IPS-18a (cell line): ENCODE measurements at regions not wholly inside any gene's neighbourhood (a gene's known extent, or its start where the extent isn't known, plus 50 kb on each side); places are given as distances from the start of the nearest gene placed in this dataset.

ENCODE experiments used
- H3K27ac ChIP-seq: one replicate; pipeline ENCODE4 v1.5.1; 2013; ENCODE audit warnings: low read length
- H3K27me3 ChIP-seq: one replicate; pipeline ENCODE4 v1.6.1; 2013; ENCODE audit warnings: mild to moderate bottlenecking, low read length; ENCODE audit not compliant: control insufficient read depth, insufficient read depth
- H3K36me3 ChIP-seq: one replicate; pipeline ENCODE4 v1.6.1; 2013; ENCODE audit warnings: low read depth, low read length; ENCODE audit not compliant: control insufficient read depth
- H3K4me1 ChIP-seq: one replicate; pipeline ENCODE4 v1.6.1; 2013; ENCODE audit warnings: low read depth, low read length; ENCODE audit not compliant: control insufficient read depth
- H3K4me3 ChIP-seq: one replicate; pipeline ENCODE4 v1.5.1; 2013; ENCODE audit warnings: low read length
- H3K9ac ChIP-seq: one replicate; pipeline ENCODE4 v1.6.1; 2013; ENCODE audit warnings: mild to moderate bottlenecking, low read length, moderate library complexity
- H3K9me3 ChIP-seq: one replicate; pipeline ENCODE4 v1.6.1; 2013; ENCODE audit warnings: low read depth, low read length; ENCODE audit not compliant: control insufficient read depth

DNA sequence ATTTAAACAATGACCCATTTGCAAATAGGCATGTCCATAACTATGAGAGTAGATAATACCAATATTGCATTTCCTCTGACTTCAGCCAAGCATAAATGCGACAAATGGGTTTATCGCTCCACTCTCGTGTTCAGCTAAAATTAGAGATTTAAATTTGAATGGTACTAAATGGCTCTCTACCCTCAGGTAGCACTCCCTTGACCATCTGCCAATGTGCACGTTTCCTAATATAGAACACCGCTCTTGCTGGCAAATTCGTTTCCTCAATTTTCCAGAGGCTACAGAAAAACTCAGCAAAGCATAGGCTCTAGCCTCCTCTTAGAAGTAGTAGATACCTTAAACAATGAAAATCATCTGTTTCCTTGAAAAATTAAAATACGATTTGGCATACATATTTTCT lies 251.6 kb downstream of the ADGRA3 start:
- Histone ChIP-seq H3K9me3 (no peaks in the 10 kb centered on the region), H3K27me3 (no peaks in the 10 kb centered on the region), H3K4me3 (no peak overlapping the region), H3K4me1 (no peaks in the 10 kb centered on the region), H3K36me3 (no peaks in the 10 kb centered on the region), H3K27ac (no peak overlapping the region), H3K9ac (no peak overlapping the region)

DNA sequence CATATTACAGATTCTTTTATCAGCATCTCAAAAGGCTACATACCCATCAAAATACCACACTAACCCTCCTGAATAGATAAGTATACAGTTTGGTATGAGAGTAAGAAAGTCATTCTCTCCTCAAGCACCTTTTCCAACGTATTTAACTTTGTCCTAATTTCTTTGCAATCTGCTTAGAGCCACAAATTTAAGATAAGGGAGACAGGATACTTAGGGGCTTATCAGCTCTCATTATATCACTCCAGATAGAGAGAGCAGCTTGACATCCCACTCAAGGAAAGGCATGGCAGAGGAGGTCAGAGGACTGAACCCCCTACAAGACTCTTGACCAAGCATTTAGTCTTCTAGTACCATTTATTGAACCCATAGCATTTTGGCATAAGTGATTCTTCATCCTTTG lies 262.4 kb downstream of the ADGRA3 start:
- Histone ChIP-seq H3K9me3 (no peaks in the 10 kb centered on the region), H3K4me1 (no peaks in the 10 kb centered on the region), H3K9ac (no peak overlapping the region), H3K27ac (no peak overlapping the region), H3K4me3 (no peak overlapping the region), H3K27me3 (no peaks in the 10 kb centered on the region), H3K36me3 (no peaks in the 10 kb centered on the region)

- H3K9ac ChIP-seq: no peak overlapping the region
- no peaks in the 10 kb centered on the region for H3K4me1 ChIP-seq
- H3K27me3 ChIP-seq: no peaks in the 10 kb centered on the region
- no peak overlapping the region for H3K27ac ChIP-seq
- no peaks in the 10 kb centered on the region for H3K36me3 ChIP-seq
- no peaks in the 10 kb centered on the region for H3K9me3 ChIP-seq
- H3K4me3 ChIP-seq: no peak overlapping the region
Observed at GRCh38 chr4:22246847-22247246, 269.0 kb downstream of the ADGRA3 start.

DNA sequence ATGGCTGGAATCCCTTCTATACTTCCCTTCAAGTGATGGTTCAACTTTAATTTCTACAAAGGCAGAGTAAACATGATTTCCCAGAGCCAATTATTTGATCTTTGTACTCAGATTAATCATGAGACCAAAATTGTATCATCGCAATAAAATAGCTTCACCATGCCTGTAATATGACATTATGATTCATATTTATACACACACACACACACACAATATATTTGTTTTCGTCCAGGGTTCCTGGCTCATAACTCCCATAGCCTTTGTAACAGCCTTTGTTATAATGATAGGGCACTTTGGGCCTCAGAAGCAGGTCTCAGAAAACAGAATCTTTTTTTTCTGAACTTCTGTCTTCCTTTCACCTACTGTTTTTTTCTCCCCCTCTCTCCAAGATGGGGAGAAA lies 270.6 kb downstream of the ADGRA3 start:
- Histone ChIP-seq H3K4me1 (no peaks in the 10 kb centered on the region), H3K27ac (no peak overlapping the region), H3K27me3 (no peaks in the 10 kb centered on the region), H3K9me3 (no peaks in the 10 kb centered on the region), H3K36me3 (no peaks in the 10 kb centered on the region), H3K9ac (no peak overlapping the region), H3K4me3 (no peak overlapping the region)

- Histone ChIP-seq H3K27me3 (no peaks in the 10 kb centered on the region), H3K36me3 (no peaks in the 10 kb centered on the region), H3K4me3 (no peak overlapping the region), H3K27ac (no peak overlapping the region), H3K9ac (no peak overlapping the region), H3K4me1 (peaks cover 10% of the 10 kb centered on the region), H3K9me3 (no peaks in the 10 kb centered on the region)
Observed at GRCh38 chr4:22241415-22241814, 274.5 kb downstream of the ADGRA3 start.

- Histone ChIP-seq H3K9me3 (no peaks in the 10 kb centered on the region), H3K27ac (no peak overlapping the region), H3K4me3 (no peak overlapping the region), H3K4me1 (peaks cover 11% of the 10 kb centered on the region), H3K9ac (no peak overlapping the region), H3K36me3 (no peaks in the 10 kb centered on the region), H3K27me3 (no peaks in the 10 kb centered on the region)
Observed at GRCh38 chr4:22240814-22241213, 275.1 kb downstream of the ADGRA3 start.

GRCh38 chr4:22238742-22239141 lies 277.1 kb downstream of the ADGRA3 start:
- Histone ChIP-seq H3K9ac (no peak overlapping the region), H3K4me3 (no peak overlapping the region), H3K9me3 (no peaks in the 10 kb centered on the region), H3K27me3 (no peaks in the 10 kb centered on the region), H3K27ac (no peak overlapping the region), H3K36me3 (no peaks in the 10 kb centered on the region), H3K4me1 (peaks cover 16% of the 10 kb centered on the region)

- peaks cover 16% of the 10 kb centered on the region for H3K4me1 ChIP-seq
- no peak overlapping the region for H3K27ac ChIP-seq
- no peaks in the 10 kb centered on the region for H3K36me3 ChIP-seq
- no peak overlapping the region for H3K4me3 ChIP-seq
- no peak overlapping the region for H3K9ac ChIP-seq
- H3K27me3 ChIP-seq: no peaks in the 10 kb centered on the region
- H3K9me3 ChIP-seq: no peaks in the 10 kb centered on the region
Observed at GRCh38 chr4:22237846-22238494, 277.9 kb downstream of the ADGRA3 start.

DNA sequence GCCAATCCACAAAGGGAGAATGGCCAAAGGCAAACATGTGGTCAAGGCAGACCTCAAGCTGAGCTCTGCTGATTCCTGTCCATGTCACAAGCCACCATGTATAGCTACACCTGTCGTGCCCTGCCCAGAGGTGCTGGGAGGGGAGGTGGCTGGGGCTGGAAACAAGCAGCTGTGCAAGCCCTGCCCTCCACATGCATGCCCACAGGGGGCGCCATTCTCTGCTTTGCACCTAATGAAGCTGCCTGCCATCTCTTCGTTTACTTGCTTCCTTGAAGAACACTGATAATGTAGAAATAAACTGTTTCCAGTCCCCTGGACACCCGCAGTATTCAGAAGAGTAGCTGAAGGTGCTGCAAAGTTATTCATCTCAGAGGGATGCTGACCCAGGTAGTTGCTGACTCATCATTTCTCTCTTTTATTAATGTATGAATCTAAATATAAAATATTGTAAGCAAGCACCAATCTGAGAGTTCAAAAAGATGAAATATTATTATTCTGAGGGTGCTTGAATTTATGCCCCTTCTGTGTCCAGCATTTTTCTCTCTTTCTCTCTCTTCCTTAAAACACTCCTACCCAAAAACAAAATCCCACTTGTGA lies 278.6 kb downstream of the ADGRA3 start:
- Histone ChIP-seq H3K27ac (no peak overlapping the region), H3K9me3 (no peaks in the 10 kb centered on the region), H3K4me1 (peaks cover 16% of the 10 kb centered on the region), H3K27me3 (no peaks in the 10 kb centered on the region), H3K9ac (no peak overlapping the region), H3K36me3 (no peaks in the 10 kb centered on the region), H3K4me3 (no peak overlapping the region)

DNA sequence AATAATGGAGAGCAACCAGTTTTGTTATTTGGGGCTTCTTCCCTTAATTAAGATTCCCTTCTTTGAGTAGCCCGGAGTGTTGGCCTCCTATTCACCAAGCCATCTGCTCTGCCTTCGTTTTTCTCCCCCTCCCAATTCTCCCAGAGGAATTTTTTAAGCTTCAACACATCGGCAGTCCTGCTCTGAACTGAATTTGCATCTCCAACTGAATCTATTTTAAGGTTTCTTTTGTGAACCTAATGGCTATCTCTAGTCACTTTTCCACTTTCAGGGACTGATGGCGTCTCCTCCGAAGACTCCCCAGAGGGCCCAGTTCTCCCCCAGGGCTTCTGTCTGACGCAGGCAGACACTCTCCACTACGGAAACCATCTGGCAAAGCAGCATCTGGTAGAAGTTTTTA lies 280.2 kb downstream of the ADGRA3 start:
- Histone ChIP-seq H3K9me3 (no peaks in the 10 kb centered on the region), H3K27ac (no peak overlapping the region), H3K9ac (no peak overlapping the region), H3K4me3 (no peak overlapping the region), H3K4me1 (peaks cover 16% of the 10 kb centered on the region), H3K27me3 (no peaks in the 10 kb centered on the region), H3K36me3 (no peaks in the 10 kb centered on the region)

- Histone ChIP-seq H3K9me3 (no peaks in the 10 kb centered on the region), H3K9ac (no peak overlapping the region), H3K4me3 (no peak overlapping the region), H3K36me3 (no peaks in the 10 kb centered on the region), H3K27ac (no peak overlapping the region), H3K27me3 (no peaks in the 10 kb centered on the region), H3K4me1 (peaks cover 12% of the 10 kb centered on the region)
Observed at GRCh38 chr4:22233230-22233629, 282.6 kb downstream of the ADGRA3 start.

DNA sequence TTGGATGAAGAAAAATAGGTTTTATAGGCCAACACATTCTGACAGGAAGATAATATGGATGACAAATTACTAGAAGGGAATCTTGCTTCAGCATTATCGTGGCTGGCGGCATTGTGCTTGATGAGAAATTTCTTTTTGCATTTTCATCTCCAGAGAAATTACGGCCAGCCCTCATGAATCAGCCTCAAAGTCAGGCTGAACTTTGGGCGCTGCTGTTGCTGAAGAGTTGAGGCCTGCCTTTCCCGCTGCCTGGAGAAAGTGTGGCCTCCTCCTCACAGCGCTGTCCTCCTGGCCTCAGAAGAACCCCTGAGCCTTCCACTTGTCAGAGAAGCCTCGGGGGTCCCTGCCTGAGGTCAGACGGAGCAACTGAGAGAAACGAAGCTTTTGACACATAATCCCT lies 272.4 kb upstream of the KCNIP4 start:
- Histone ChIP-seq H3K9me3 (no peaks in the 10 kb centered on the region), H3K9ac (no peak overlapping the region), H3K4me3 (no peak overlapping the region), H3K4me1 (no peaks in the 10 kb centered on the region), H3K27me3 (no peaks in the 10 kb centered on the region), H3K27ac (no peak overlapping the region), H3K36me3 (no peaks in the 10 kb centered on the region)
